Right kidney (tissue), 1 donor: ENCODE measurements at regions not wholly inside any gene's neighbourhood (a gene's known extent, or its start where the extent isn't known, plus 50 kb on each side); places are given as distances from the start of the nearest gene placed in this dataset.
"Not testable (repeated sequence)": the region's sequence is repeated elsewhere in the genome, so short reads cannot be mapped to it uniquely, and the experiment has no call there.

Source experiments
- DNase-seq: peaks from one replicate; pipeline ENCODE4 v3.0.0-alpha.2; 2016

DNA sequence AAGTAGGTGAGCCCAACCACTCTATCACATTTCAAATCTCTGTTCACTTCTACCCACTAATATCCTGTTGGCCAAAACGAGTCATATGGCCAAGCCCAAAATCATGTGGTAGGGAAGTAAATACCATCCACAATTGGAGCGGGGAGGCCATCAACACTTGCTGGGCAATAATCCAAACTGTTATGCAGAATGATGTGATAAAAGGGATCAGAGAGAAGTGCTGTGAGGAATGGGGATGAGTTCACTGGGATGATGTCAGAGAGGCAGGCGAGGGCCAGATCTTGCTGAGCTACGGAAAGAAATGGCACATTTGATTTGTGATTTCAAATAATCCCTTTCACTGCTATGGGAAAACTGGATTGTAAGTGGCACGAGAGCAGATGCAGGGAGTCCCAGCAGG, 188.4 kb downstream of the NPIPA8 start:
- not testable (repeated sequence) for DNase-seq

DNA sequence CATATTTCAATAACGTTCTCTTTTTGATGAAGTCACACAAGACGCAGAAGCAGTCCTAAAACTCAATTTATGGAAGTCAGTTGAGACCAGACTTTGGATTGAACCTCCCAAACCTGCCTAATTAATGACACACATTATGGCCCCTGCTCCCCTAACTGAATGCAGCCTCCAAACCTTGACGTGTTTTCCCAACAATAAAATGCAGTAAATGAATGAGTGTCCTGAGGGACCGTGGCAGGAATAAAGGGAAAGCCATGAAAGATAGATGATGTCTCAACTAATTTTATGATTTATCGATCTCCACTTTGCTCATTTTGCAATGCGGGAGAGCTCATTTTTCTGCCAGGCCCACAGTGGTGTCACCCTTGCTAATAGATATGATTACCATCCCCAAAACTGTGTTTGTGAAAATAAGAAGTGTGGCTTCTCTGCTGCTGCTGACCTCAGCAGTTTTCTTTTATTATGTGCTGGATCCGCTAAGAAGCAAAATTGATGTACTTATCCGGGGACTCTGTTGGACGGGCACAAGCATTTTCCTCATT, 189.9 kb downstream of the NPIPA8 start:
- DNase-seq: not testable (repeated sequence)

DNA sequence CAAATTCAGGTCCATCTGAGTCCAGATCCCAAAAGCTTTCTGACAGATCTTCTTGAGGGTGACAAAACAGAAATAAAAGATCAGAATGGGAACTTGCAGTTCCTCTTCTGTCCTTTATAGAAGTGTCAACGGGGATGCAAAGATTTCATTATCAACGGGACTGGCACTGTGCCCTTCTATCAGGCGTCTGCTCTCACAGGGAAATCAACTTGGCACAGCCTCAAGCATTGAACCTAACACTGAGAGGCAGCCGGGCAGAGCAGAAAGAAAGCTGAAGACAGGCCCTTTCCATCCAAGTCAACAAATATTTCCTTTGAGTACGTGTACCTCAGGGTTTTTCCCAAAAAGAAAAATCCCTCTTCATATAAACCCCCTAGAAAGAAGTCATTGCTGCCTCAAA, 194.5 kb downstream of the NPIPA8 start:
- not testable (repeated sequence) for DNase-seq

DNA sequence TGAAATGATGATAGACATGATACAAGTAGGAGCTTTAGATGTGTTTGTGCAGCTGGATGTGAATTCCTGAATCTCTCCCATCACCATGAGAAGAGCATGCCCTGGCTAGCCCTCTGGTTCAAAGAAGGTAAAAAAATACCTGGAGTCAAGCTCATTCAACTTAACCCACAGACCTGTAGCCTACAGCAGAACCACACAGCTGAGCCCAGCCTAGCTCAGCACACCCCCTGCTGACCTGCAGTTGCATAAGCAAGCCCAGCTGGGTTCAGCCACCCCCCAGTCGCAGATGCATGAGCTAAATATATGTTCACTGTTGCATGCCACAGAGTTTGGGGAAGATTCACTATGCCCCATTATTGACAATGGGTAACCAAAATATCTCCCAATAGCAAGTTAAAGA, 200.2 kb downstream of the NPIPA8 start:
- not testable (repeated sequence) for DNase-seq

DNA sequence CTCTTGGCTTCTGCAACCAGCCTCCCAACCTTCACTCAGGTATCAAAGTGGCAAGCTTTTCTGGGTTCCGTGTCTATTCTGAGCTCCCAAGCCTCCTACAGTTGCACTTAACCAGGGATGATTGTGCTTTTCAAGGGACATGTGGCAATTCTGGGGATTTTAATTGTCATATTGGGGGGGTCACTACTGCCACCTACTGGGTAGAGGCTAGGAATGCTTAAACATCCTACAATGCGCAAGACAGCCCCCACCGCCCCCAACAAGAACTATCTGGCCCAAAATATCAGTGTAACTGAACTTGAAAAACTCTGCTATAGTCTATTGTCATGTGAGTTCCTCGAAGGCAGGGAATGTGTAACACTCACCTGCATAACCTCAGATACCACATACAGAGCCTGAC, 201.5 kb downstream of the NPIPA8 start:
- not testable (repeated sequence) for DNase-seq

DNA sequence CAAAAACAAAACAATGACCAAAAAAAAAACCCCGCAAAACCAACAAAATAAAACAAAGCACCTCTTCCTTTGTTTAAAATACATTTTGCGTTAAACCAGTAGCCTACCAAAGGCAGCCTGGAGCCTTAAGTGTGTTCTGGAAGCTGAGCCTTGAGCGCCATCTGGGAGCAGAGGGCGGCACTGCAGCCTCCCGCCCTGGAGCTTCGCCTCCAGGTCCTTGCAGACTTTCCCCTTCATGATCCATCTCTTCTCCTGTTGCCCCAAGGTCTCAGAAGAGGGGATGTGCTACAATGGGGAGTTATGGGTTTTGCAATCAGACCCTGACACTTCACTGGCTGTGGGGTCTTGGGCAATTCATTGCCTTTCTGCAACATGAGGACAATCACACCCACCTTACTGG, 204.9 kb downstream of the NPIPA8 start:
- not testable (repeated sequence) for DNase-seq

DNA sequence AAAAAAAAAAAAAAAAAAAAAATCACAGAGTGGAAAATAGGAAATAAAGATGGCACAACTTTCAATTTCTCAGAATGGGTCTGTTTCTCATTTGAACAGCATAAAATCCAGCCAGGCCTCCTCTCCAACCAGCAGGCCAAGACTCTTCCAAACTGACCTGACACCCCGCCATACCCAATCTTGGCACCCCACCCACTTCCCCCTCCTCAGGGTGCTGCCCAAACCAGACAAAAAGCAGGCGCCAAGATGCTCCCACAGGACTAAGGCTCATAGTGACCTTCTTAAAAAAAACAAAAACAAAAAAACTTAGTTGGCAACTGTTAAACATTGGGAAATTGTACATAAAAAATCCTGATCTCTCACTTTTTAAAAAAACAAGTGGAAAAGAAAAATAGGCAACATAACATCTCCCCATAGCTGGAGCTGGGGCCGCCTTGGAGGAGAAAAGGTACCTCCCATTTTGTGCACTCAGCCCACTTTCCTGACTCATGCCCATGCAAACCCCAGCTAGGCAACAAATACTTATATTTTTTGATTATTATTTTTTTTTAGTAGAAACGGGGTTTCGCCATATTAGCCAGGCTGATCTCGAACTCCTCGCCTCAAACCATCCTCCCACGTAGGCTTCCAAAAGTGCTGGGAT, 205.9 kb downstream of the NPIPA8 start:
- DNase-seq: not testable (repeated sequence)

DNA sequence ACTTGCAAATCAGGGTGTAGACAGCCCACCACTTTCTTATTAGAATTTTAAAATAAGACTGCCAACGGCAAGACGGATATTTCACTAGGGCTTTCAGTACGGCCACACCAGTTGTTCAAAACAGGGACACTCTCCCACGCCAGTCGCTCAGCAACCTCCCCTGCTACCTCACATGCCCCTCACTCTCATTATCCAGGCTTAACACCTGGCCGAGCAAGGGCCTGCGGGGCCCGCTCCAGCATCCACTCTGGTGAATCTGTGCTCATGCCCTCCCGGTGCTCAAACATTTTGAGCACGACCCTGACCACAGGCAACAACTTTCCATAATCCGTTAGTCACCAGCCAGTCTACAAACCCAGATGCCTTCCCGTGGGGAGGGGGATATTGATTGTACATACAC, 209.5 kb downstream of the NPIPA8 start:
- DNase-seq: not testable (repeated sequence)

DNA sequence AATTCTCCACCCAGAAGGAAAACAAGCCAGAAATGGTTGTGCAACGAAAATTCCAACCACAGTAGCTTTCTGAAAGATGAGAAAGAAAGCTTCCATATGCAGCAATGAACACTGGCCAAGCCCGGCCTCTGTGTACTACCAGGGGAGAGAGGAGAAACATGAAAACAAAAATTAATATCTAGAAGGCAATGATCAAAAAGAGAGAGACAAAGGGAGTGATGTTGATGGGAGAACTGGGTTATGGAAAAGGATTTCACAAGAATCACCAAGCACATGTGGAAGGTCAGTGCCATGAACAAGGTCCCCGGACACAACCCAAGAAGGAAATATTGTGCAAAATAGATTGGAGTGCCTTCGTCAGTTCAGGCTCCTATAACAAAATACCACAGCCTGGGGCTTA, 217.4 kb downstream of the NPIPA8 start:
- not testable (repeated sequence) for DNase-seq

DNA sequence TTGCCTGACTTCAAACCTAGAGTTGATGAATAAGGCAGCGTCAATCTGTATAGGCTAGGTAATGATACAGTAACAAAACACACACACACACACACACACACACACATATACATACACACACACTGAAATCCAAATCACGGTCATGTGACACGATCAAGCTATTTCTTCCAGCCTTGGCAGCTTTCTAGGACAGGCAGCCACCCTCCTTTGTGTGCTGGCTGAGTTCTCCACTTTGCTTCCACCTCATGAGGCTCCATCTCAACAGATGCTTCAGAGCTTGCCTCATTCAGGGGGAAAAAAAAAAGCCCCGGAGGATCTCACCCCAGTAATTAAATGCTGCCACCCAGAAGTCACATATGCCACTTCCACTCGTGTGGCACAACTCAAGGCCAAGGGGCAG, 217.9 kb downstream of the NPIPA8 start:
- DNase-seq: not testable (repeated sequence)

DNA sequence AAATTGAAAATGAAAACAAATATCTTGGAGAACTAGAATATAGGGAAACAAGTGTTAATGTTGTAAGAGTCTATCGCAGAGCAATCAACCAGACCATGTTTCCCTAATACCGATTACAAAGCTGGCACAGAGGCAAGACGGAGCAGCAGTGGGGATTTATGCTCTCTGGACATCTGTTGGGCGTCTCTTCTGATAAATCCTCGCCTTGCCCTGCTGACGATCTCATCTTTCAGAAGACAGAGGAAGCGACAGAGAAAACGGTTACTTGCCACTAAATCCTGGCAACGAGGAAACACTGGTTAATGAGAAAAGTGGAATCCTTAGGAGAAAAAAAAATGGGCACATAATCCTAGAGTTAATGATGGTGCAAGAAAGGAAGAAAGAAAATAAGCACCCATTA, 218.5 kb downstream of the NPIPA8 start:
- not testable (repeated sequence) for DNase-seq

DNA sequence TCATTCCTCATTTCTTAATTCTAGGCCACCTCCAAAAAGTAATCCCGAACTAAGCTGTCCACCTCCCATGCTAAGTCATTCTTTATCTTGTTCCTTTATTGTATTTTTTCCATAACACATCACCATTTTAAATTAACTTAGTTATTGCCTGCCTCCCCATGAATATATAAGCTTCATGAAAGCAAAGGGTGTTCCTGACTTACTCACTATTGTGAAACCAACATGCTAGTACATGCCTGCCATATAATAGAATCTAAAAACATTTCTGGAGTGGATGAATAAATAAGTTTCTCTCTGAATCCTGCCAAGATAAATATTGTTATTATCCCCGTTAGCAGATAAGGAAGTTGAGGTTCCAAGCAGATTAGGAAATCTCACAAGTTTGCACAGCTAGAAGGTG, 232.1 kb downstream of the NPIPA8 start:
- DNase-seq: not testable (repeated sequence)

DNA sequence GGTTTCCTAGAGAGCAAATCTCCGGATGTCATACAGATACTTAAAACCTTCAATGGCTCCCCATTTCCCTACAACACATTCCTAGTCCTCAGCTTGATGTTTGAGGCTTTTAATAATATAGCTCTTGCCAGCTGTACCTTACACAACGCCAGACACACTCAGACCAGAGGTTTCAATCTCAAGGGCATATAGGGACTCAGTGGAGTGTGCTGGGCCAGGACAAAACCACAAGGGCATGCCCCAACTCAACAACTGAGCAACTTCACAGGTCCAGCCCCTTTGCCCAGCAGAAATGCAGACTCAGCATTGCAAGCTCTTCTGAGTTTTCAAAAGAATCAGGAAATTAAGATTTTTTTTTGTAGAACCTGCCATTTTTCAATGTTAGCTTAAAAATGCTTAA, 235.5 kb downstream of the NPIPA8 start:
- not testable (repeated sequence) for DNase-seq

DNA sequence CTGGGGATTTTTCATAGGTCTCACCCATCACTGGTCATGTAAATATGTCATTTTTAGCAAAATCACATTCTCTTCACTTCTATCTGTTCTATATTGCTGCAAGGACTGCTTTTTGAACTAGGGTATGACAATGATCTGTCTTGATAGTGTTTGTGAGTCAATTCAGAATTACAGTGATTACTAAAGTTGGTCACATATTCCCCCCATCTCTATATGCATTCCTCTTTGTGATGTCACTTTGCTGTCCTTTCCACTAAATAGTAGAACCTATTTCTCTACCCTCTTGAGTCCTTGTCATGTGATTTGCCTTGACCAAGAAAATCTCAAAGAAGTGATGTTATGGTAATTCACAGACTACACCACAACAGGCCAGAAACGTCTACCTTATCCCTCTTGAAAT, 243.9 kb downstream of the NPIPA8 start:
- DNase-seq: not testable (repeated sequence)

DNA sequence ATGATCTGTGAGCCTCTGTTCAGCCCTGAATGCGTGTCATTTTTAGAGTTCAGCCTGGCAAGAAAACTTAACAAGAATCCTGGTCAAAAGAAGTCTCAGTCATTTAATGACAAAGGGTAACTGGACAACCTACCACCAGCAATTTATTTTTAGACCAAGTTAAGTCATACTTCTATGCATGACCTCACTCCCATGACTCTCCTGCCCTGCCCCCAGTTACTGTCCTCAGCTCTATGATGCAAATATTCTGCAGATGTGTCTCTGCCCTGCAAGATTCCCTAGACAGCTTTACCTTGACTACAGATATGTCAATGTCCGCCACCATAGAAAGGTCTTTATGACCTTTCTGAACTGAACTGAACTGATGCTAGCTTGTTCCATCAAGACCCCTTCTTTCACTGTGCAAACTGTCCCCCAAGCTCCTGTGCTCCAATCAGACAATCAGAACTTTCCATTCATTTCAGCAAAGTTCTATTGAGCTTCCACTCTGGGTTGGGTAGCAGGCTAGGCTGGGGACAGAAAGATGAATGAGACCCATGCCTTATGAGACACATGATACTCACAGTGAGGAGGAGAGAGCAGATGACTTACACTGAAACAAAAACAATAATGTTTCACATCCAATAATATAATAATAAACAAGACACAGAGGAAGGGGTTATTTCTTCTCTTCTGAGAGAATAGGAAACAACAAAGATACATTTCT, 255.7 kb downstream of the NPIPA8 start:
- not testable (repeated sequence) for DNase-seq

DNA sequence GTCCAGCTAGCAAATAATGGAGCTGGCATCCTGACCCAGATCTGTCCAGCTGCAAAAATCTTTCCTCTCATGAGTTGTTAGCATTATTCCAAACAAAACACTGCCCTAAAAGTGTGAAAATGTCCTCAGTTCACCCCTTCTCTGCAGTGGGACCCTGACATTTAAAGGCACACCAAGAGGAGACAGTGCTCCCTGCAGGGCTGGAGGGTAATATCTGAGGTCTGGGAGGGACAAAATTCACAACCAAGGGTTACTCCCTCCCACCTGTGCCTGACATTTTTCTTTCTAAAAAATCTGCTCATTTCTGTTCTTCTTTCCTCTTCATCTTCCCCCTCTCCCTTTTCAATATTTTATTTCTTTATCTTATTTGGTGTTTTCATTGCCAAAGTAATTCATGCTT, 258.6 kb downstream of the NPIPA8 start:
- DNase-seq: not testable (repeated sequence)

DNA sequence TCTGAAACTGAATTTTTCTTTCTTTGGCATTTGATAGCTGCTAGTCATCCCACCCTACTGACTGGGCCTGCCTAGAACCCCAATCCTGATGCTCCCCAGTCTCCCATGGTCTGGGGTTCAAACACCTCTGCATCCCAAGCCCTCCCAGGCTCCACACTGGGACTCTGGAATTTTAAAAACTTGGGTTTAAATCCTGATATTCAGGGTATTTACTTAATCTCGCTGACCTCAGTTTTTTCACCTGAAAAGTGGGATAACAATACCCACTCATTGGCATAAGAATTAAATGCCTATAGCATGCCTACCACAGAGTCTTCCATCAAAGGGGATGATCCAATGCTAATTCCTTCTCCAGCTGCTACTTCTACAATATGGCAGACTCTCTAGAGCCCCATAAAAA, 264.4 kb downstream of the NPIPA8 start:
- no peak for DNase-seq

DNA sequence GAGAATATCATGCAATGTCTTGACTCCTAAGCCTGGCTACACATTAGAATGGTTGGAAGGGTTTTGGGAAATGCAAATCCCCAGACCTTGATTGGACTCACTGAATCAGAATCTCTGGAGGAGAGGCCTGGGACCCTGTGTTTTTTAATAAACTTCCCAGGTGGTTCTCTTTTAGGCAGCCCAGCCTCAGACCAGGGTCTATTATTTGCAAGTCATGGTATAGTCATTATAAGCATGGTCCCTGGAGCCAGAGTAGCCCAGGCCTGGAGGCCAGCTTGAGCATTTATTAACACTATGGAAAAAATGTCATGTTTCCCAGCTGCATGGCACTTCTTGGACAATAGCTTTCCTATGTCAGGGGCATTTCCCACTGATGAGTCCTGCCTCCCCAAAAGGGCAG, 266.9 kb downstream of the NPIPA8 start:
- DNase-seq: no peak

DNA sequence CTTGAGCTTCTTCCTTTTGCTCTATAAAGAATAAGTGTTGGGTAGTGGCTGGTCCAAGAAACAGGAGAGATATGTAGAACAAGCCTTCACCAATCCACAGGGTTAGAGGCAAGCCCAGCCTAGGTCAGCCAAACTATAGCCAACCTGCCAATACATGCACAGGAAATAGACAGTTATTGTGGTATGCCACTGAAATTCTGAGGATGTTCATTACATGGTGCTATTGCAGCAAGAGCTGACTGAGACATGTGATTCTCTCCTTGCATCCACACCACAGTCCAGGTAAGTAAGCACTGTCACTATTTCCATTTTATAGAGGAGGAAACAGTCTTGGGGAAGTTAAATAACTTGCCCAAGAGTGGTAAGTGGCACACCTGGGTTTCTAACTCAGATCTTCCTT, 268.1 kb downstream of the NPIPA8 start:
- no peak for DNase-seq

DNA sequence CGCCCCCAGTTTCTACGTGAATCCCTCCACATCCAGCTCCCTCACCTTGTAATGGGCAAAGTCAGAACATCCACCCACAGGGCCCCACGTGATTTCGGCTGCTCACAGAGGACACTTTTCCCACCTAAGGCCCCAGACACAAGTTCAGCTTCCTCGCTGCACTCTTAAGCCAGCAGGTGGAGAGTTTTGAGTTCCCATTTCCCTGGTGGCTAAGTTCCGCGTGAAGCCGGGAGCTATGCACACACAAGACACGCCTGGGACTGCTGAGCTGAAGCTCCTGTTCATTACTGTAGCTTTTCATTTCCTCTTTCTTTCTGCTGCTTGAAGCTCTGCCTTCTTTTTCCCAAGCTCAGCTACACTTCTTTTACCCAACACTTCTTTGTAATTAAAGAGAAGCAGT, 273.8 kb downstream of the NPIPA8 start:
- DNase-seq: no peak

DNA sequence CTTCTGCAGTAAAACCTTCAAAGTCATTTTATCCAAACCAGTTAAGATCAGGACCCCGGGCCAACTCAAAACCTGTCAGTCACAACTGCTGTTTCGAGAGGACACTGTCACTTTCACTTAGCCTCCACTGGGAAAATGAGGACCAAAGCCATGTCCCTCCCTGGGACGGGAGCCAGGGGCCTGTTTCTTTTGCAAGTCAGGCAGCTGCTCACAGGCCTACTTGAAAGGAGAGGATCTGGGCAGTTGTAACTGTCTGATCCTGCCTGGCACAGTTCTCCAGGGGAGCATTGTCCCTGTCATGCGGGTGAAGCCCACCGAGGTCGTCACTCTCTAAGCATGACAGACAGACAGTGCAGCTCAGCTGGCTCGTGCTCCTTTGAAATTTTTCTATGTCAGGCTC, 276.2 kb downstream of the NPIPA8 start:
- no peak for DNase-seq

DNA sequence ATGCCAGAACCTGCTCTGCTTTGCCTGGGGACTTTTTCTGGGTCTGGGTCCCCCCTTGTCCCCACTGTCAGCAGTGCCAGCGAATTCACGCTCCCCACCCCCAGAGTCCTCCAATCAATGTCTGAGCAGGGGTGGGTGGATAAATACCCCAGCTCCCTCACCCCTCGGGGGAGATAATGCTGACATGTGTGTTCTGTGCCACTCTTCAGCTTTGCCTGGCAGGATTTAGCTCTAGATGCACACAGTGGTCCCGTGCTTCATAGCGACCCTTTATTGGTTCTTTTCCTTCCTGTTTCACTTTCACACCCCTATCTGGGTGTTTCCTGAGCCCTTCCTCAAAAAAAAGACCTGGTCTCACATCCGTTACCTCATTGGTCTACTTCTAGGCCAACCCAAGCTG, 277.0 kb downstream of the NPIPA8 start:
- no peak for DNase-seq

DNA sequence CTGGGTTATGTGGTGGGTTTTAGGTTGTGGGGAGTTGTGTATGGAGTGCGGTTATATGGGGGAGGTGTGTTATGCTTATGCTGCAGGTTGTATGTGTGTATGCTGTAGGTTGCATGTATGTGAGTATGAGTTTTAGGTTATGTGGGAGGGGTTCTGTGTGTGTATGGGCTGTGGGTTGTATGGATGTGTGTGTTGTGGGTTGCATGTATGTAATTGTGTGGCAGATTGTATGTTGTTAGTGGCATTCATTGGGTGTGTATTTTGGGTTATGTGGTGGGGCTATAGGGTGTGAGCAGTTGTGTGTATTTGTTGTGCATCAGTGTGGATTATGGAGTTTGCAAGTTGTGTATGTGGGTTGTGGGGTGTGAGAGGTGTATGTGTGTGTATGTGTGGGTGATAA, 277.4 kb downstream of the NPIPA8 start:
- DNase-seq: no peak

DNA sequence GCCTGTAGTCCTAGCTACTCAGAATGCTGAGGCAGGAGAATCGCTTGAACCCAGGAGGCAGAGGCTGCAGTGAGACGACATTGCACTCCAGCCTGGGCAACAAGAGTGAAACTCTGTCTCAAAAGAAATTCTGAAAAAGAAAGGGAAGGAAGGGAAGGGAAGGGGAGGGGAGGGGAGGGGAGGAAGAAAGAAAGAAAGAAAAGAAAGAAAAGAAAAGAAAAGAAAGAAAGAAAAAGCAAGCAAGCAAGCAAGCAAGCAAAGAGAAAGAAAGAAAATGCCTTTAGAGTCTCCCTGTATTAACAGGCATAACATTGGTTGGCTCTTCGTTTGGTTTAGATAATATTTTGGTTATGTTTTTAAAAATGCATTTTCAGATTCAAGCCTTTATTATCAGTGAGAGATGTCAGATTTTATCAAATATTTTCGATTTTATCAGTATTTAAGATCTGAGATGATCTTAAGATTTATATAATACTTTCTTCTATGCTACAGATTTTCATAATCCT, 281.1 kb downstream of the NPIPA8 start:
- DNase-seq: no peak
